Activated T-cell treated with anti-CD3 and anti-CD28 coated beads, Interleukin-2, amount 50 U/mL, for 72 hours (primary cell): ENCODE measurements at regions not wholly inside any gene's neighbourhood (a gene's known extent, or its start where the extent isn't known, plus 50 kb on each side); places are given as distances from the start of the nearest gene placed in this dataset.

Experiments used
- ATAC-seq, 2 donors: fragments of 150-1000 bp; cut with Tn5 transposase; replicated peaks in 1 of 2; 2 replicates each; pipeline ENCODE4 v1.10.0; 2021; ENCODE audit warnings: moderate library complexity in 2 of 2, mild to moderate bottlenecking in 1 of 2
- DNase-seq, 2 donors: peaks; one replicate each; pipeline ENCODE4 v3.0.0; 2021 to 2022; ENCODE audit warnings: mixed read lengths in 1 of 2
- H3K27ac Mint-ChIP-seq: one replicate; pipeline ENCODE4 v1.8.0; 2022; ENCODE audit warnings: mild to moderate bottlenecking, moderate library complexity, mixed read lengths
- H3K27me3 Mint-ChIP-seq: one replicate; pipeline ENCODE4 v1.8.0; 2022; ENCODE audit warnings: low read depth, mixed read lengths
- H3K36me3 Mint-ChIP-seq, 2 donors: one replicate each; pipeline ENCODE4 v1.8.0; 2022; ENCODE audit warnings: mixed read lengths in 2 of 2, mild to moderate bottlenecking in 1 of 2; ENCODE audit not compliant: insufficient read depth in 2 of 2
- H3K4me1 Mint-ChIP-seq: one replicate; pipeline ENCODE4 v1.8.0; 2022; ENCODE audit warnings: low read depth, mixed read lengths
- H3K4me3 Mint-ChIP-seq, 2 donors: one replicate each; pipeline ENCODE4 v1.8.0; 2022; ENCODE audit warnings: mild to moderate bottlenecking in 2 of 2, mixed read lengths in 2 of 2, moderate library complexity in 2 of 2
- H3K9me3 Mint-ChIP-seq, 2 donors: one replicate each; pipeline ENCODE4 v1.8.0; 2022; ENCODE audit warnings: mixed read lengths in 2 of 2

- ATAC-seq, result no peak
- Mint-ChIP-seq H3K27me3 (no peaks in the 10 kb centered on the region), H3K36me3 (no peaks in the 10 kb centered on the region), H3K4me3 (no peak overlapping the region), H3K27ac (no peak overlapping the region), H3K9me3 (peaks cover 2 to 3% of the 10 kb centered on the region in 2 donors), H3K4me1 (no peaks in the 10 kb centered on the region)
- no peak for DNase-seq
Measured at GRCh38 chr1:82718719-82719419, 918.1 kb downstream of the ADGRL2 start.

DNA sequence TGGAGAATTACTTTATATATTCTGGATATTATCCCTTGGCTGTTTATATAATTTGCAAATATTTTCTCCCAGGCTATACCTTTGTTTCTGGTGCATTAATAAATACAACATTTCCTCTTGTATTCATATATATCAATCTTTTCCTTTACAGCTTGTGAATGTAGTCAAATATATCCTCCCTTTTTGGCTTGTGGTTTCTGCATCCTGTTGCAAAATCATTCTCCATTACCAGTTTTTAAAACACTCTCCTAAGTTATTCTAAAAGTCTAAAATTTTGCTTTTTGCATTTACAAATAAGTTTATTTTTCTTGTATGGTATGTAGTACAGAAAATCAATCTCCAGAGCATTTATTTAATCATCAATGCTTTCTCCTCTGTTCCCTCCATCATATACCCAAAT is 909.4 kb downstream of the ADGRL2 start:
- no peak overlapping the region for H3K4me3 Mint-ChIP-seq
- H3K27ac Mint-ChIP-seq, result no peak overlapping the region
- H3K9me3 Mint-ChIP-seq, result peaks cover 0 to 2% of the 10 kb centered on the region in 2 donors
- no peak for ATAC-seq
- no peak for DNase-seq
- no peaks in the 10 kb centered on the region for H3K27me3 Mint-ChIP-seq
- H3K36me3 Mint-ChIP-seq, result no peaks in the 10 kb centered on the region
- H3K4me1 Mint-ChIP-seq, result no peaks in the 10 kb centered on the region

- Mint-ChIP-seq H3K4me1 (no peaks in the 10 kb centered on the region), H3K27me3 (no peaks in the 10 kb centered on the region), H3K4me3 (no peak overlapping the region), H3K9me3 (peaks cover 0 to 2% of the 10 kb centered on the region in 2 donors), H3K36me3 (no peaks in the 10 kb centered on the region), H3K27ac (no peak overlapping the region)
- ATAC-seq, result no peak
- DNase-seq, result no peak
Measured at GRCh38 chr1:82707681-82708080, 906.9 kb downstream of the ADGRL2 start.

GRCh38 chr1:82706741-82707140 is 906.0 kb downstream of the ADGRL2 start:
- DNase-seq (no peak), ATAC-seq (no peak)
- no peak overlapping the region for H3K4me3 Mint-ChIP-seq
- no peak overlapping the region for H3K27ac Mint-ChIP-seq
- H3K9me3 Mint-ChIP-seq, result no peaks in the 10 kb centered on the region
- H3K4me1 Mint-ChIP-seq, result no peaks in the 10 kb centered on the region
- no peaks in the 10 kb centered on the region for H3K27me3 Mint-ChIP-seq
- no peaks in the 10 kb centered on the region for H3K36me3 Mint-ChIP-seq

GRCh38 chr1:82704966-82705365 is 904.2 kb downstream of the ADGRL2 start:
- no peak overlapping the region for H3K4me3 Mint-ChIP-seq
- no peak overlapping the region for H3K27ac Mint-ChIP-seq
- ATAC-seq, result no peak

DNA sequence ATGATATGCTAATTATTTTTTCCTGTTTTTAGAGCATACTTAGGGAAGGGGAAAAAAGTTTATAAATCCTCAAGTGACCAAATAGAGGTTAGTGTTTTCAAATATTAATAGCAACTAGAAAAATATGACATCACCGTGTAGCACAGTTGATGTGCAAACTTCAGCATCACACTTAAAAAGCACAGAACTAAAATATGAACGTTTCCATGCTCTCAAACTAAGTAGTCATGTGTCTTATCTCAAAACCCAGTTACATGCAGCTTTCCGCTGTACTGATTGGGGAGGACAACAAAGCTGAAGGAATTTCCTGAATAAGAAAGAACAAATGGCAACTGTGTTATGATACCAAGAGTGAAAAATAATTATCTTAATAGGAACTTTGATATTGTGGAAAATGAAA is 903.7 kb downstream of the ADGRL2 start:
- no peak for DNase-seq
- Mint-ChIP-seq H3K4me1 (no peaks in the 10 kb centered on the region), H3K36me3 (no peaks in the 10 kb centered on the region), H3K4me3 (no peak overlapping the region), H3K9me3 (no peaks in the 10 kb centered on the region), H3K27ac (no peak overlapping the region), H3K27me3 (no peaks in the 10 kb centered on the region)
- no peak for ATAC-seq

More at GRCh38 chr1:82704966-82705365, 904.2 kb downstream of the ADGRL2 start:
- no peaks in the 10 kb centered on the region for H3K27me3 Mint-ChIP-seq
- no peaks in the 10 kb centered on the region for H3K9me3 Mint-ChIP-seq
- no peaks in the 10 kb centered on the region for H3K4me1 Mint-ChIP-seq
- DNase-seq, result no peak
- no peaks in the 10 kb centered on the region for H3K36me3 Mint-ChIP-seq

- ATAC-seq, result no peak
- Mint-ChIP-seq H3K27me3 (no peaks in the 10 kb centered on the region), H3K36me3 (no peaks in the 10 kb centered on the region), H3K4me1 (no peaks in the 10 kb centered on the region), H3K27ac (no peak overlapping the region), H3K4me3 (no peak overlapping the region), H3K9me3 (no peaks in the 10 kb centered on the region)
- no peak for DNase-seq
Measured at GRCh38 chr1:82703951-82704350, 903.2 kb downstream of the ADGRL2 start.

DNA sequence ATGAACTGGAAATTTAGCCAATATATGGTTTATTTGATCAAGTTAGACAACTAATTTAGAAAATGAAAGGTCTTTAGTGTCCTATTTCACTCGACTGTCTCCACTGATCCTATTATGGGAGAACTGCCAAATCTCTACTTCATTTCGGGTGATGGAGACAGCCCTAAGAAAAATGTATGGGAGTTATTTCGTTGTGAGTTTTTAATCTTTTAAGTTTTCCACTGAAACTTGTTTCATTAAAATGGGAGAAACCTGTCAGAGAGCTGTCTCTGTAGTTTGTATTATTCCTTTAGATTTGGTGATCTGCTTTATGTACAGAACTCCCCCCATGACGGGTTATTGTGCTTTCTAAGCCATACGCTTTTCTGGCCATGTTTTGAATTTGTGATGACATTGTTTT is 899.7 kb downstream of the ADGRL2 start:
- DNase-seq (no peak), ATAC-seq (no peak)
- H3K4me1 Mint-ChIP-seq, result no peaks in the 10 kb centered on the region
- H3K27me3 Mint-ChIP-seq, result no peaks in the 10 kb centered on the region
- no peak overlapping the region for H3K4me3 Mint-ChIP-seq
- no peaks in the 10 kb centered on the region for H3K9me3 Mint-ChIP-seq
- no peak overlapping the region for H3K27ac Mint-ChIP-seq
- H3K36me3 Mint-ChIP-seq, result no peaks in the 10 kb centered on the region

GRCh38 chr1:82697965-82698364 is 897.2 kb downstream of the ADGRL2 start:
- Mint-ChIP-seq H3K4me3 (no peak overlapping the region), H3K4me1 (no peaks in the 10 kb centered on the region), H3K9me3 (no peaks in the 10 kb centered on the region), H3K27me3 (no peaks in the 10 kb centered on the region), H3K36me3 (no peaks in the 10 kb centered on the region), H3K27ac (no peak overlapping the region)
- no peak for ATAC-seq
- no peak for DNase-seq

DNA sequence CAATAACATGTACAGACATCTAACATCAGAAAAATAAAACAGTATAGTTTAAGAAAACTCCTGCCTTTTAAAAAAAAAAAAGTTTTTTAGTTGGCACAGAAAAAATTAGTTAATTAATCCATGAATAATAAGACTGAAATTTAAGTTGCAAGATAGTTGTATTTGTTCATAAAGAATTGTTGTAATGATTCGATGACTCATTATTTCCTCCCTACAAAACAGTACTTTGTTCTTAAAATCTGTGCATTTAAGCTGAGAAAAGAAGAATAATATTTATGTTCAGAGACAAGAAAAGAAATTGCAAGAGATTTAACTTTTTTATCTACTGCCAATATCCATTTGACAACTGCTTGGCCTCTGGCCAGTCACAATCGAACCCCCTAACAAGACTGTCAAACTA is 894.7 kb downstream of the ADGRL2 start:
- Mint-ChIP-seq H3K36me3 (no peaks in the 10 kb centered on the region), H3K27me3 (no peaks in the 10 kb centered on the region), H3K27ac (no peak overlapping the region), H3K4me3 (no peak overlapping the region), H3K9me3 (no peaks in the 10 kb centered on the region), H3K4me1 (no peaks in the 10 kb centered on the region)
- no peak for DNase-seq
- ATAC-seq, result no peak

DNA sequence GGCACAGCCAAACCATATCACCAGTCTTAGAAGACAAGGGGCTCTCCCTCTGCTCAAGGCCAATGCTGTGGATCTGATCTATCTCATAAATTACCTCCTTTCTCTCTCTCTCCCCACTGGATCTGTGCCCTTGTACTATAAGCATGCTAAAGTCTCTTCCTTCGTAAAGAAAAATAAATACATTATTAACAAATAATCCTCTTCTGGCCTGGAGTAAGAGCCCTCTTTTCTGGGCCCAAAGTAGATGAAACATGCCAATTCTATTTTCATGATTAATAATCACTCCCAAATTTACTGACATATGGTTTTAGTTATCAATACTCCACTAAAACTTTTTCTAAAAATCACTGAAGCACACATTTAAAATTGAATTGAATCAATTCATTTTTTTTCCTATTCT is 889.7 kb downstream of the ADGRL2 start:
- Mint-ChIP-seq H3K27me3 (no peaks in the 10 kb centered on the region), H3K36me3 (no peaks in the 10 kb centered on the region), H3K4me3 (no peak overlapping the region), H3K4me1 (no peaks in the 10 kb centered on the region), H3K27ac (no peak overlapping the region), H3K9me3 (peaks cover 3 to 9% of the 10 kb centered on the region in 2 donors)
- ATAC-seq (no peak), DNase-seq (no peak)

GRCh38 chr1:82689217-82689616 is 888.5 kb downstream of the ADGRL2 start:
- H3K9me3 Mint-ChIP-seq, result peaks cover 3 to 9% of the 10 kb centered on the region in 2 donors
- no peak overlapping the region for H3K27ac Mint-ChIP-seq
- no peaks in the 10 kb centered on the region for H3K27me3 Mint-ChIP-seq
- no peaks in the 10 kb centered on the region for H3K4me1 Mint-ChIP-seq
- DNase-seq, result no peak
- H3K36me3 Mint-ChIP-seq, result no peaks in the 10 kb centered on the region
- ATAC-seq, result no peak
- no peak overlapping the region for H3K4me3 Mint-ChIP-seq

- ATAC-seq, result no peak
- Mint-ChIP-seq H3K4me1 (no peaks in the 10 kb centered on the region), H3K36me3 (no peaks in the 10 kb centered on the region), H3K9me3 (peaks cover 3 to 10% of the 10 kb centered on the region in 2 donors), H3K27ac (no peak overlapping the region), H3K4me3 (no peak overlapping the region), H3K27me3 (no peaks in the 10 kb centered on the region)
- DNase-seq, result no peak
Measured at GRCh38 chr1:82686774-82687173, 886.0 kb downstream of the ADGRL2 start.

GRCh38 chr1:82646888-82647287 is 846.2 kb downstream of the ADGRL2 start:
- Mint-ChIP-seq H3K27me3 (no peaks in the 10 kb centered on the region), H3K27ac (no peak overlapping the region), H3K4me1 (no peaks in the 10 kb centered on the region), H3K36me3 (no peaks in the 10 kb centered on the region), H3K9me3 (no peaks in the 10 kb centered on the region), H3K4me3 (no peak overlapping the region)
- ATAC-seq (no peak), DNase-seq (no peak)
